Large intestine (tissue), 3 donors: ENCODE measurements at regions not wholly inside any gene's neighbourhood (a gene's known extent, or its start where the extent isn't known, plus 50 kb on each side); places are given as distances from the start of the nearest gene placed in this dataset.
"Not testable (repeated sequence)": the region's sequence is repeated elsewhere in the genome, so short reads cannot be mapped to it uniquely, and the experiment has no call there.

ENCODE experiments used
- DNase-seq, 2 donors: peaks; one replicate each; pipeline versions ENCODE4 v3.0.0 to v3.0.0-alpha.2; 2013
- H3K27ac ChIP-seq: one replicate; pipeline ENCODE4 v1.5.1; 2013; ENCODE audit warnings: low read length
- H3K27me3 ChIP-seq: 2 replicates; pipeline ENCODE4 v1.6.1; 2013; ENCODE audit warnings: low read length; ENCODE audit not compliant: control insufficient read depth, insufficient read depth
- H3K36me3 ChIP-seq: 2 replicates; pipeline ENCODE4 v1.6.1; 2013; ENCODE audit warnings: low read length; ENCODE audit not compliant: control insufficient read depth, insufficient read depth
- H3K4me1 ChIP-seq: one replicate; pipeline ENCODE4 v1.6.1; 2013; ENCODE audit warnings: low read length; ENCODE audit not compliant: control insufficient read depth, insufficient read depth
- H3K4me3 ChIP-seq: one replicate; pipeline ENCODE4 v1.5.1; 2013; ENCODE audit warnings: low read length
- H3K9me3 ChIP-seq: one replicate; pipeline ENCODE4 v1.6.1; 2013; ENCODE audit warnings: mild to moderate bottlenecking, low read depth, low read length, moderate library complexity; ENCODE audit not compliant: control insufficient read depth
- WGBS: methylation state at CpG from one replicate; pipeline ENCODE4 v1.1.5; 2013; ENCODE audit warnings: low lambda C conversion rate; ENCODE audit not compliant: insufficient coverage; 5-methylcytosine and 5-hydroxymethylcytosine counted together

DNA sequence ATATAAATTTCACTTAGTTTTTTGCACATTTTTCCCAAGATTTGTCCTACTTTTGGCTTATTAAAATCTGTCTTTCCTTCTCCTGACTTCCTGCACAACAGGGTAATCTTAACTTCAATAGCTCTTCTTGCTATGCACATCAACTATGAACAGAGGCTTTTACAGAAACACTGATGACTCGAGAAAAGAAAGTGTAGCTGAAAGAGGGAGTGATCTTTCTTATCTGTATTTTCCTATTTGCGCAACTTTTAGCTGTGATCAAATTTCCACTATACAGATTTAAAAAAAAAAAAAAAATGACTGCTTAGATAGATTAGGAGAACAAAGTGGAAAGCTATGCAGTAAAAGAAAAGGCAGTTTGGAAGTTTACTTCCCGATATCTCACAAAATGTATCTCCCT, 406.9 kb downstream of the LIG4 start:
- no peak overlapping the region for H3K4me3 ChIP-seq
- no peaks in the 10 kb centered on the region for H3K4me1 ChIP-seq
- no peaks in the 10 kb centered on the region for H3K9me3 ChIP-seq
- no CpG with 5 or more reads among the region's 3 CpGs for WGBS
- H3K36me3 ChIP-seq = no peaks in the 10 kb centered on the region
- DNase-seq = no peak
- no peak overlapping the region for H3K27ac ChIP-seq
- H3K27me3 ChIP-seq = no peaks in the 10 kb centered on the region

DNA sequence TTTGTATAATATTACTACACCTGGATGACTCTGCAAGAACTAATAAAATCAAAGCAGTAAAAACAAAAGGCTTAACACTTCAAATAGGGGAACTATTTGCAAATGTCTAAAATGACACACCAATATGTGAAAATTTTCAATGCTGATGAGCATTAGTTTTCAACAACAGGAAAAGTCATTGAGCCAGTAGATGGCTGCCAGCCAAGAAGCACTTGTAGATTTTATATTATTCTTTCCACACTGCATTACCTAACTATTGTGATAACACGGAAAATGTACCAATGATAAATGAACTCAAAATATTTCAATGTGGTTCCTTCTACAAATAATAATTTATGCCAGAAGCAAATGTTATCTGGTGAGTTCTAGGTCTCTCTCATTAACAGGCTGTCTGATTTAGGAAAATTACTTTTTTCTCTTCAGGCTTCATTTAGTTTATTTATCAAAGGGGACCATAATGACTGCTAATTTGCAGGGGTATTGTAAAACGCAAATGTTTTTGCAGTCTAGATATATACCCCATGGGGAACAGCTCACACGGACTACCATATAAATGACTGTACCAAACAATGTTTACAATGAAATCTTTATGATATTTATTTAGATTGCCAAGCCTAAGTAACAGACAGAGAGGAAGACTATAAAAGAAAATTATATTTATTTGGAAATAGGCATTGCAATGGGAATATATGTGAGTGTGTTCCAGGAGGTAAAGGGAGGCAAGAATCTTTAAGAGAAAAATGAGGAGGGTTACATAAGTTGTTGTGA, 407.8 kb downstream of the LIG4 start:
- Histone ChIP-seq H3K4me3 (no peak overlapping the region), H3K4me1 (no peaks in the 10 kb centered on the region), H3K36me3 (no peaks in the 10 kb centered on the region), H3K27ac (no peak overlapping the region), H3K9me3 (no peaks in the 10 kb centered on the region), H3K27me3 (no peaks in the 10 kb centered on the region)
- no peak for DNase-seq
- 54% methylated on average over 2 of the region's 3 CpGs for WGBS

GRCh38 chr13:107806726-107807125, 408.6 kb downstream of the LIG4 start:
- no peak overlapping the region for H3K27ac ChIP-seq
- H3K4me1 ChIP-seq = no peaks in the 10 kb centered on the region
- H3K9me3 ChIP-seq = no peaks in the 10 kb centered on the region
- WGBS = 80% methylated on average over 1 of the region's 2 CpGs
- H3K4me3 ChIP-seq = no peak overlapping the region
- no peak for DNase-seq
- H3K36me3 ChIP-seq = no peaks in the 10 kb centered on the region
- H3K27me3 ChIP-seq = no peaks in the 10 kb centered on the region

GRCh38 chr13:107803822-107804495, 411.4 kb downstream of the LIG4 start:
- Histone ChIP-seq H3K27ac (no peak overlapping the region), H3K4me3 (no peak overlapping the region), H3K27me3 (no peaks in the 10 kb centered on the region), H3K4me1 (no peaks in the 10 kb centered on the region), H3K9me3 (no peaks in the 10 kb centered on the region), H3K36me3 (no peaks in the 10 kb centered on the region)
- DNase-seq = no peak
- WGBS = 86% methylated on average over 1 of the region's 7 CpGs

- Histone ChIP-seq H3K27me3 (no peaks in the 10 kb centered on the region), H3K36me3 (no peaks in the 10 kb centered on the region), H3K4me1 (no peaks in the 10 kb centered on the region), H3K9me3 (no peaks in the 10 kb centered on the region), H3K4me3 (no peak overlapping the region), H3K27ac (no peak overlapping the region)
- DNase-seq = no peak
- 60% methylated on average over 1 of the region's 9 CpGs for WGBS
Measured at GRCh38 chr13:107801621-107802020, 413.7 kb downstream of the LIG4 start.

GRCh38 chr13:107799001-107799400, 416.3 kb downstream of the LIG4 start:
- Histone ChIP-seq H3K27ac (no peak overlapping the region), H3K27me3 (no peaks in the 10 kb centered on the region), H3K9me3 (no peaks in the 10 kb centered on the region), H3K4me1 (no peaks in the 10 kb centered on the region), H3K36me3 (no peaks in the 10 kb centered on the region), H3K4me3 (no peak overlapping the region)
- no peak for DNase-seq
- 53% methylated on average over 2 of the region's 5 CpGs for WGBS

- Histone ChIP-seq H3K27me3 (no peaks in the 10 kb centered on the region), H3K4me1 (no peaks in the 10 kb centered on the region), H3K4me3 (no peak overlapping the region), H3K36me3 (no peaks in the 10 kb centered on the region), H3K27ac (no peak overlapping the region), H3K9me3 (no peaks in the 10 kb centered on the region)
- WGBS = 100% methylated on average over 1 of the region's 1 CpG
- DNase-seq = no peak
Measured at GRCh38 chr13:107790397-107790796, 424.9 kb downstream of the LIG4 start.

- Histone ChIP-seq H3K9me3 (no peaks in the 10 kb centered on the region), H3K27me3 (no peaks in the 10 kb centered on the region), H3K27ac (no peak overlapping the region), H3K36me3 (no peaks in the 10 kb centered on the region), H3K4me3 (no peak overlapping the region), H3K4me1 (no peaks in the 10 kb centered on the region)
- WGBS = 76% methylated on average over 4 of the region's 8 CpGs
- no peak for DNase-seq
Measured at GRCh38 chr13:107788464-107789165, 426.7 kb downstream of the LIG4 start.

DNA sequence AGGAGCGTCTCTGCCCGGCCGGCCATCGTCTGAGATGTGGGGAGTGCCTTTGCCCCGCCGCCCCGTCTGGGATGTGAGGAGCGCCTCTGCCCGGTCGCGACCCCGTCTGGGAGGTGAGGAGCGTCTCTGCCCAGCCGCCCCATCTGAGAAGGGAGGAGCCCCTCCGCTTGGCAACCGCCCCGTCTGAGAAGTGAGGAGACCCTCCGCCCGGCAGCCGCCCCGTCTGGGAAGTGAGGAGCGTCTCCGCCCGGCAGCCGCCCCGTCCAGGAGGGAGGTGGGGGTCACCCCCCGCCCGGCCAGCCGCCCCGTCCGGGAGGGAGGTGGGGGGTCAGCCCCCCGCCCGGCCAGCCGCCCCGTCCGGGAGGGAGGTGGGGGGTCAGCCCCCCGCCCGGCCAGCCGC, 432.7 kb downstream of the LIG4 start:
- H3K9me3 ChIP-seq, H3K4me3 ChIP-seq, H3K27ac ChIP-seq, DNase-seq, H3K4me1 ChIP-seq, H3K27me3 ChIP-seq, H3K36me3 ChIP-seq: not testable (repeated sequence)
- no CpG with 5 or more reads among the region's 39 CpGs for WGBS

GRCh38 chr13:107778094-107778493, 437.2 kb downstream of the LIG4 start:
- WGBS = 83% methylated on average over 1 of the region's 1 CpG
- no peaks in the 10 kb centered on the region for H3K27me3 ChIP-seq
- DNase-seq = no peak

More at GRCh38 chr13:107778094-107778493, 437.2 kb downstream of the LIG4 start:
- no peaks in the 10 kb centered on the region for H3K36me3 ChIP-seq
- no peaks in the 10 kb centered on the region for H3K4me1 ChIP-seq
- H3K9me3 ChIP-seq = peaks cover 3% of the 10 kb centered on the region
- H3K4me3 ChIP-seq = no peak overlapping the region
- no peak overlapping the region for H3K27ac ChIP-seq
